Limb (tissue), 2 donors: ENCODE measurements at regions not wholly inside any gene's neighbourhood (a gene's known extent, or its start where the extent isn't known, plus 50 kb on each side); places are given as distances from the start of the nearest gene placed in this dataset.
A peak's percentile ranks its signal among the peaks of the same experiment; 100 is the strongest.

Source experiments
- DNase-seq, 2 donors: peaks; one replicate each; pipeline ENCODE4 v3.0.0-alpha.2; 2016; ENCODE audit errors: extremely low spot score in 2 of 2

GRCh38 chr2:79355569-79355968, 157.3 kb upstream of the CTNNA2 start:
- no peak for DNase-seq

- DNase-seq, result no peak
These were observed 167.9 kb upstream of the REG3A start for GRCh38 chr2:79327460-79327859.

GRCh38 chr2:79320871-79321270, 161.3 kb upstream of the REG3A start:
- DNase-seq, result no peak

- DNase-seq, result no peak
These were observed 135.4 kb upstream of the REG3A start for GRCh38 chr2:79294994-79295393.

- DNase-seq, result no peak
These were observed 133.4 kb upstream of the REG3A start for GRCh38 chr2:79292958-79293315.

- no peak for DNase-seq
These were observed 132.8 kb upstream of the REG3A start for GRCh38 chr2:79292239-79292957.

- DNase-seq, result no peak
These were observed 116.3 kb upstream of the REG3A start for GRCh38 chr2:79275863-79276262.

- DNase-seq, result no peak
These were observed 115.6 kb upstream of the REG3A start for GRCh38 chr2:79275197-79275596.

- no peak for DNase-seq
These were observed 113.1 kb upstream of the REG3A start for GRCh38 chr2:79272616-79273015.

- no peak for DNase-seq
These were observed 111.9 kb upstream of the REG3A start for GRCh38 chr2:79271456-79271855.

- DNase-seq, result no peak
These were observed 101.3 kb upstream of the REG3A start for GRCh38 chr2:79260848-79261247.

- DNase-seq, result no peak
These were observed 100.4 kb upstream of the REG3A start for GRCh38 chr2:79259959-79260358.

GRCh38 chr2:79259296-79259695, 99.7 kb upstream of the REG3A start:
- DNase-seq, result no peak

- DNase-seq, result no peak
These were observed 93.8 kb upstream of the REG3A start for GRCh38 chr2:79253243-79253774.

GRCh38 chr2:79250656-79251055, 91.1 kb upstream of the REG3A start:
- DNase-seq, result no peak

- DNase-seq, result no peak
These were observed 89.2 kb upstream of the REG3A start for GRCh38 chr2:79248776-79249175.

GRCh38 chr2:79235135-79235534, 75.6 kb upstream of the REG3A start:
- no peak for DNase-seq

GRCh38 chr2:79223539-79223938, 64.0 kb upstream of the REG3A start:
- no peak for DNase-seq

- peak; percentile 34 to 39 for DNase-seq
These were observed 59.9 kb upstream of the REG3A start for GRCh38 chr2:79219383-79219988.

GRCh38 chr2:79210274-79210917, 50.8 kb upstream of the REG3A start:
- DNase-seq, result no peak
